ENCODE measurements at regions not wholly inside any gene's neighbourhood (a gene's known extent, or its start where the extent isn't known, plus 50 kb on each side); places are given as distances from the start of the nearest gene placed in this dataset.
"Not testable (repeated sequence)": the region's sequence is repeated elsewhere in the genome, so short reads cannot be mapped to it uniquely, and the experiment has no call there.

- DNase-seq (ENCODE audit: low spot score): no peak
Observed at GRCh38 chr2:210730672-210731071, 174.3 kb downstream of the CPS1 start.

DNA sequence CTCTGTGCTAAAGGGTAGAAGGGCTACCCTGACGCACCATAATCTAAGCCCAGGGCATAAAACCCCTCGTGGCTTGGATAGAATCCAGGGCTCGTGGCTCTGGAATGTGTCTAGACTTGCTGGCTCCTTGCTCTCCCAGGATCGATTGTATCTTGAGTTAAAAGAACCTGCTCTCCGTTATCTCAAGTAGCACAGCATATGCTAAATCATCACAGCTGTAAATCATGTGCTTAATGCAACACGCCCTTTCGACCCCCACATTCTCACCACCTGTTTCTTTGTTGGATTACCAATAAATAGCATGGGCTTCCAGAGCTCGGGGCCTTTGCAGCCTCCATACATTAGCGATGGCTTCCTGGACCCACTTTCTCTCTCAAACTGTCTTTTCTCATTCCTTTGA is 190.4 kb downstream of the CPS1 start:
- not testable (repeated sequence) for DNase-seq (ENCODE audit: low spot score)

- DNase-seq (ENCODE audit: low spot score): no peak
Observed at GRCh38 chr2:210752532-210752931, 196.1 kb downstream of the CPS1 start.

GRCh38 chr2:210753386-210753785 is 197.0 kb downstream of the CPS1 start:
- DNase-seq (ENCODE audit: low spot score): no peak

- DNase-seq (ENCODE audit: low spot score): no peak
Observed at GRCh38 chr2:210756855-210757254, 200.5 kb downstream of the CPS1 start.

DNA sequence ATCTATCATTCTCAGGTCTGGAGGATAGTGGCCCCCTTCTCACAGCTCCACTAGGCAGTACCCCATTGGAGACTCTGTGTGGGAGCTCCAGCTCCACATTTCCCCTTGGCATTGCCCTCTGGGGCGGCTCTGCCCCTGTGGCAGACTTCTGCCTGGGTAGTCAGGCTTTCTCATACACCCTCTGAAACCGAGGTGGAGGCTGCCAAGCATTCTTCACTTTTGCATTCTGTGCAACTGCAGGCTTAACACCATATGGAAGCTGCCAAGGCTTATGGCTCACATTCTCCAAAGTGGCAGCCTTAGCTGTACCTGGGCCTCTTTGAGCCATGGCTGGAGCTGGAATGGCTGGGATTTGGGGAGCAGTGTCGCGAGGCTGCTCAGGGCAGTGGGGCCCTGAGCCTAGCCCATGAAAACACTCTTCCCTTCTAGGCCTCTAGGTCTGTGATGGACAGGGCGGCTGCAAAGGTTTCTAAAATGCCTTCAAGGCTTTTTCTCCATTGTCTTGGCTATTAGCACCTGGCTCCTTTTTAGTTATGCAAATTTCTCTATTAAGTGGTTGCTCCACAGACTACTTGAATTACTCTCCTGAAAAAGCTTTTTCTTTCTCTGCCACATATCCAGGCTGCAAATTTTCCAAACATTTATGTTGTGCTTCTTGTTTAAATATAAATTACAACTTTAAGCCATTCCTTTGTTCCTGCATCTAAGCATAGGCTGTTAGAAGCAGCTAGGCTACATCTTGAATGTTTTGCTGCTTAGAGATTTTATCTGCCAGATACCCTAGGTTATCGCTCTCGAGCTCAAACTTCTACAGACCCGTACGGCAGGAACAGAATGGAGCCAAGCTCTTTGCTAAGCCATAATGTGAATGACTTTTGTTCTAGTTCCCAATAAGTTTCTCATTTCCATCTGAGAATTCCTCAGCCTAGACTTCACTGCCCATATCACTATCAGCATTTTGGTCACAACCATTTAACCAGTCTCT is 206.5 kb downstream of the CPS1 start:
- no peak for DNase-seq (ENCODE audit: low spot score)

GRCh38 chr2:210768329-210768910 is 212.0 kb downstream of the CPS1 start:
- DNase-seq (ENCODE audit: low spot score): no peak

DNA sequence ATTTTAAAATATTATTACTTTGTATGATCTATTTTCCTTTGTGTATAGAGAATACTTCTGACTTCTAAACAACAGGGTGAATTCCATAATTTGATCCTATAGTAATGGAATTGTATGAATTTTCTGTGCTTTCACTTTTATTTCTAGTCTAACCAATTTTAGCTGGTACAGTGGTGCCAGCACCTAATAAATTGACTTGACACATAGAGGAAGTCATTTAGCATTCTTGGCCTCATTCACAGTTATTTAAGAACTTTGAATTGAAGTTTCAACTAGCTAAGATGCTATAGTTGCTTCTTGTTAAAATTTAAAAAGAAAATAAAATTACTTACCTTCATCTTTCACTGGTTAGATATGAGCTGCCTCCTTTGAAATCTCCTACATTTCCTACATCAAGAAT is 220.4 kb downstream of the CPS1 start:
- DNase-seq (ENCODE audit: low spot score): no peak

GRCh38 chr2:210782222-210782621 is 225.8 kb downstream of the CPS1 start:
- no peak for DNase-seq (ENCODE audit: low spot score)

DNA sequence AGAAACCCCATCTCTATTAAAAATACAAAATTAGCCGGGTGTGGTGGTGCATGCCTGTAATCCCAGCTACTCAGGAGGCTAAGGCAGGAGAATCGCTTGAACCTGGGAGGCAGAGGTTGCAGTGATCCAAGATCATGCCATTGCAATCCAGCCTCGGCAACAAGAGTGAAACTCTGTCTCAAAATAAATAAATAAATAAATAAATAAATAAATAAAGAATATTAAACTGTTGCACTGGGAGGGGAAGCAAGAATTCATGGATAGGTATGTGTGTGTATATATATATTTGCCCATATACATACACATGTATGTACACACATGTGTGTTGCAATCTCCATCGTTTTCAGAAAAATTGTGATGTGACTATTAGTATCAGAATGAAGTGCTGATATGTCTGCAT is 231.4 kb downstream of the CPS1 start:
- DNase-seq (ENCODE audit: low spot score): not testable (repeated sequence)

- DNase-seq (ENCODE audit: low spot score): no peak
Observed at GRCh38 chr2:210792000-210792399, 235.6 kb downstream of the CPS1 start.

GRCh38 chr2:210795506-210795905 is 239.1 kb downstream of the CPS1 start:
- no peak for DNase-seq (ENCODE audit: low spot score)

DNA sequence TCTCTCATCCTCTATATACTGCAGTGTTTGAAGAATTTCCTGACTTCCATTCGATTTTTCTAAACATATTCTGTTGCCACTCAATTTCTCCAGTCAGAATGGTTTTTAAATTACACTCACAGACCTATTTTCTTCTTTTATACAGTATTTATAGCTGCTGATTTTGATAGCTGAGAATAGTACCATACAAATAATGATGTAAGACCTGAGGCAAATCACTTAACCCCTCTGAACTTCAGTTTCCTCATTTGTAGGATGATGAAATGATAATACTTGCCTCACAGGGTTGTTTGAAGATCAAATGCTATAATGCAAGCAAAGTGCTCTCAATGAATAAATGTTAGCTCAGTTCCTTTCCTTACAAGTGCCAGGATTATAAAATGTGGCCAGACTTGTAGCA is 241.8 kb downstream of the CPS1 start:
- no peak for DNase-seq (ENCODE audit: low spot score)

GRCh38 chr2:210814251-210815025 is 258.0 kb downstream of the CPS1 start:
- DNase-seq (ENCODE audit: low spot score): no peak

DNA sequence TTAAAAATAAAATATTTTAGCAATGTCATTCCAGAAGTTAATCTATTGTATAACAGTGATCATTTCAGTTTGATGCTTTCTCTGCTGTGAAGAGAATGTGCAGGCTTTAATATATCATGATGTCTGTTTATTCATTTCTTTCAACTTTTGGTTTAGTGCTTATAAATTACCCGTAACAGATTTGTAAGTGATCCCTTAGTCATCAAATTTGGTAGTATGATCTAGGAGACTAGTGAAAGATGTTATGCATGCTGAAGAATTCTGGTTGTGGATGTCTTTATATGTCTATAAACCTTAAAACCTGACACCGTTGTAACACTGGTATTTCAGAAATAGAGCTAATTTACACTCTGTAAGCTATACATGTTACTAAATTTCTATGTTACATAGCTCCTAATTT is 260.4 kb downstream of the CPS1 start:
- DNase-seq (ENCODE audit: low spot score): no peak

GRCh38 chr2:210818473-210818872 is 262.1 kb downstream of the CPS1 start:
- DNase-seq (ENCODE audit: low spot score): no peak

- no peak for DNase-seq (ENCODE audit: low spot score)
Observed at GRCh38 chr2:210833403-210833802, 277.0 kb downstream of the CPS1 start.

DNA sequence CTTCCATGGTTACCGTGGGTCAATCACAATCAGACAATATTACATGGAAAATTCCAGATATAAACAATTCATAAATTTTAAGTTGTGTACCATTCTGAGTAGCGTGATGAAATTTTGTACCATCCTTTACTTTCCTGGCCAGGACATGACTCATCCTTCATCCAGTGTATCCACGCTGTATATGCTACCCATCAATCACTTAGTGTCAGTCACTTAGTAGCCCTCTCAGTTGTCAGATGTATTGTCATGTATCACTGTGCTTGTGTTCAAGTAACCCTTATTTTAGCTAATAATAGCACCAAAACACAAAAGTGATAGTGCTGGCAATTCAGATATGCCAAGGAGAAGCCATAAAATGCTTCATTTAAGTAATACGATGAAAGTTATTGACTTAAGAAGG is 282.6 kb downstream of the CPS1 start:
- no peak for DNase-seq (ENCODE audit: low spot score)

DNA sequence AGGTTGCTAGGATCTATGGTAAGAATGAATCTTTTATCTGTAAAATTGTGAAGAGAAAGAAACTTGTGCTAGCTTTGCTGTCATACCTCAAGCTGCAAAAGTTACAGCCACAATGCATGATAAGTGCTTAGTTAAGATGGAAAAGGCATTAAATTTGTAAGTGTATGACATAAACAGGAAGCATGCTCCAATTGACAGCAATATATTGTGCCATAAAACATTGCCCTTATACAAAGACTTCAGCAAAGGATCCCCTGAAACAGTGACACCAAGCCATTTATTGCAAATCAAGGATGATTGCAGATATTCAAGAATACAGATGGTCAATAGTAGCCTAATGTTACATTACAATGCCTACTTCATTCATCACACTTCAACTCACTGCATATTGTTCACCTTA is 283.1 kb downstream of the CPS1 start:
- DNase-seq (ENCODE audit: low spot score): no peak

GRCh38 chr2:210842896-210843295 is 286.5 kb downstream of the CPS1 start:
- no peak for DNase-seq (ENCODE audit: low spot score)

DNA sequence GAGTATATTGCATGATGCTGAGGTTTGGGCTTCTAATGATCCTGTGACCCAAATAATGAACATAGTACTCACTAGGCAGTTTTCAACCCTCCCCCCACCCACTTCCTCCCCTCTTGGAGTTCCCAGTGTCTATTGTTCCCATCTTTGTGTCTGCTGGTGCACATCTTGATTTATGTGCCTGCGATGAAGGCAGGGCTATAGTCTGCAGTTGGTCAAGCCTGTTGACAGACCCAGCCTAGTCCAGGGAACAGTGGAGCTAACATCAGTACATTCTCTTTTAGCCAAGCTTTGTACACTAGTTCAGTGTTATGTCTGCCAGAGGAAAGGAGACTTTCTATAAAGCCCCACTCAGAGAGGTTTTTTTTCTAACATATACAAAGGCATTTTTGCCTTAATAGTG is 287.6 kb downstream of the CPS1 start:
- DNase-seq (ENCODE audit: low spot score): no peak

DNA sequence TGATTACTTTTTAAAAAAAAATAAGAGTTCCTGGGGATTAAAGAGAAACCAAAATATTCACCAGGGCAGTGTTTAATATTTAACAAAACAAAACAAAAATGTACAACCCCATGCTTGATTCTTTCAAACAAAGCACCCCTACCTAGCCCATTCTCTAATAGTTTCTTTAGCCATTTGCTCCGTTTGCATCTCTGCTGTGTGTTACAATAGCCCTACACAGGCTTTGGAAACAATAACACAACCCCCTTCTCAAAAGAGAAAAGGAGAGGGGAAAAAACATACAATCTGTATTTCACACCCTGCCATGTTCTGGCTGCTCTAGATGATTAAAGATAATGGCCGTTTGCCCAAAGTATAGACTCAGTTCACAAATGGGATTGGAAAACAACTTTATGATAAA is 302.9 kb downstream of the CPS1 start:
- no peak for DNase-seq (ENCODE audit: low spot score)

DNA sequence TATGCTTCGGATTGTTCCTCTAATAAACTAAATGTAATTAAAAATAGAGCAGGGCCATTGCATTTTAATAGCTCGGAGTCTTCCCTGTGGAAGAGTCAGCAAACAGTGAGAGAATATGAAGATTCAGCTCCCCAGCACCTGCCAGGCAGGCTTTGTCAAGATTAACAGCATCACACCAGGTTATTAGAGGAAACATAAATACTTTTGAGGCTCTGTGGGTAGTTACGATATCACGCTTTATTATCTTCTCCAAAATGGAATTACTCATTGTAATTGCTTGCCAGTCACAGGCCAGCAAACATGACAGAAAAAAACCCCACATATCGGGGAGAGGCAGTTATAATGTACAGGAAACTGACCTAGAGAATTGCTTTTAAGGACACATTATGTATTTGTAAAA is 303.9 kb downstream of the CPS1 start:
- no peak for DNase-seq (ENCODE audit: low spot score)

Measured in hematopoietic multipotent progenitor cell treated with erythropoietin and hydrocortisone succinate and interleukin-3 and kit ligand, for 15 days (in vitro differentiated cells).